Tibial nerve (tissue), 4 donors: ENCODE measurements at regions not wholly inside any gene's neighbourhood (a gene's known extent, or its start where the extent isn't known, plus 50 kb on each side); places are given as distances from the start of the nearest gene placed in this dataset.

ENCODE experiments used
- DNase-seq, 2 donors: peaks; one replicate each; pipeline ENCODE4 v3.0.0-alpha.2; 2019; ENCODE audit warnings: low spot score in 2 of 2
- H3K27ac ChIP-seq, 4 donors: fragments of 200-600 bp; sonication (generic) in 3 of 4; one replicate each; pipeline ENCODE4 v1.5.1; 2017 to 2019; ENCODE audit warnings: mild to moderate bottlenecking in 1 of 4
- H3K27me3 ChIP-seq, 2 donors: fragments of 200-600 bp; sonication (generic) in 1 of 2; one replicate each; pipeline versions ENCODE4 v1.5.1 to v1.6.0; 2017 to 2019
- H3K36me3 ChIP-seq, 3 donors: fragments of 200-600 bp; sonication (generic); one replicate each; pipeline ENCODE4 v1.5.1; 2018 to 2019
- H3K4me1 ChIP-seq, 4 donors: fragments of 200-600 bp; sonication (generic) in 3 of 4; one replicate each; pipeline ENCODE4 v1.5.1; 2017 to 2019
- H3K4me3 ChIP-seq, 4 donors: fragments of 200-600 bp; sonication (generic) in 3 of 4; one replicate each; pipeline ENCODE4 v1.5.1; 2017 to 2019; ENCODE audit warnings: mild to moderate bottlenecking in 1 of 4, moderate library complexity in 1 of 4
- H3K9me3 ChIP-seq, 4 donors: fragments of 200-600 bp; sonication (generic) in 3 of 4; one replicate each; pipeline ENCODE4 v1.5.1; 2017 to 2019
- EP300 ChIP-seq, 2 donors: sonication (generic); formaldehyde crosslinking; IDR thresholded peaks; one replicate each; pipeline ENCODE4 v1.6.1; 2017; ENCODE audit warnings: antibody characterized with exemption in 2 of 2, mild to moderate bottlenecking in 1 of 2
- POLR2A ChIP-seq, 2 donors: fragments of 450-650 bp; IDR thresholded peaks; one replicate each; pipeline ENCODE4 v1.6.1; 2017; ENCODE audit warnings: antibody characterized with exemption in 2 of 2, mild to moderate bottlenecking in 2 of 2, moderate library complexity in 2 of 2
- WGBS, 2 donors: methylation state at CpG; one replicate each; pipeline ENCODE4 v1.1.5; 2018; 5-methylcytosine and 5-hydroxymethylcytosine counted together
- TF ChIP-seq, protein P1 (sequence below), 5 experiments: fragments of 200-600 bp in 3 of 5; fragments of 450-650 bp in 2 of 5; sonication (generic) in 3 of 5; IDR thresholded peaks; one replicate each; pipeline ENCODE4 v1.5.1; 2016 to 2019; ENCODE audit warnings: antibody characterized with exemption in 5 of 5, mild to moderate bottlenecking in 3 of 5, moderate library complexity in 2 of 5

DNA sequence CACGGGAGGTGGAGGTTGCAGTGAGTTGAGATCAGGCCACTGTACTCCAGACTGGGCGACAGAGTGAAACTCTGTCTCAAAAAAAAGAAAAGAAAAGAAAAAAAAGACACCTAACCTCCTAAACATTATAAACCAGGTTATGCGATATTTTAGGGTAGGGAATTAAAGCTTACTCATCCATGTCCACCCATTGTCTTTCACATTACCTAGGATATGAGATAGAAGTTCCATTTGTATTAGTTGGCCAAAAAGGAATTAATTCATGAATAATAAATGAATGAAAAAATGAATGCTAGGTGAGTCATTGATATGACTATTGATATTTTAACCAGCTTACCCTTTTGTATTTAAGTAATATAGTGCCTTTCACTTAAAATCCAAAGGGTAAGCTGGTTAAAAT lies 132.9 kb downstream of the FAM161A start:
- WGBS, 2 donors = 89 to 90% methylated on average over 3 of the region's 3 CpGs
- no peak overlapping the region for H3K27ac ChIP-seq

DNA sequence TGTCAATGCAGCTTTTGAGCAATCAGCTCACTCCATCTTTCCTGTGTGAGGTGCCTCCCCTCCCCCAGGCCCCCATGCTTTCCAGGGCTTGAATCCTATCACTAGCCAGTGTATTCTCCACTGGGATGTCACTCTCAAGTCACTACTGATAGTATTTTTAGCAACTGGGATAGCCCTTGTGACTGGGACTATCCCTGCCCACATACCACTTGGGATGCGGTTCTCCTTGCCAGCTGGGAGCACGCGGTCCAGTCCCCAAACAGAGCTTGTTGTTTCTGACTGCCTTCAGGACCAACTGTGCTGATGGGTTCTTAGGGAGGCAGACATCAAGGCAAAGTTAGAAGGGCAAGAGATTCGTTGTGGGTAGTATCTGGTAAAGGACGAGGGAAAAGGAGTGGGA lies 134.9 kb downstream of the FAM161A start:
- Histone ChIP-seq H3K27me3 (no peaks in the 10 kb centered on the region), H3K27ac (no peak overlapping the region), H3K36me3 (no peaks in the 10 kb centered on the region), H3K9me3 (no peaks in the 10 kb centered on the region), H3K4me3 (no peak overlapping the region), H3K4me1 (no peaks in the 10 kb centered on the region)
- DNase-seq = no peak
- no peak for TF ChIP-seq EP300 (IDR thresholded peaks at IDR 0.05)
- 84 to 88% methylated on average over 5 of the region's 5 CpGs for WGBS, 2 donors

More for the DNA sequence above, 132.9 kb downstream of the FAM161A start:
- H3K4me3 ChIP-seq = no peak overlapping the region
- no peaks in the 10 kb centered on the region for H3K36me3 ChIP-seq
- no peak for DNase-seq
- H3K4me1 ChIP-seq = no peaks in the 10 kb centered on the region
- TF ChIP-seq, protein P1, sequence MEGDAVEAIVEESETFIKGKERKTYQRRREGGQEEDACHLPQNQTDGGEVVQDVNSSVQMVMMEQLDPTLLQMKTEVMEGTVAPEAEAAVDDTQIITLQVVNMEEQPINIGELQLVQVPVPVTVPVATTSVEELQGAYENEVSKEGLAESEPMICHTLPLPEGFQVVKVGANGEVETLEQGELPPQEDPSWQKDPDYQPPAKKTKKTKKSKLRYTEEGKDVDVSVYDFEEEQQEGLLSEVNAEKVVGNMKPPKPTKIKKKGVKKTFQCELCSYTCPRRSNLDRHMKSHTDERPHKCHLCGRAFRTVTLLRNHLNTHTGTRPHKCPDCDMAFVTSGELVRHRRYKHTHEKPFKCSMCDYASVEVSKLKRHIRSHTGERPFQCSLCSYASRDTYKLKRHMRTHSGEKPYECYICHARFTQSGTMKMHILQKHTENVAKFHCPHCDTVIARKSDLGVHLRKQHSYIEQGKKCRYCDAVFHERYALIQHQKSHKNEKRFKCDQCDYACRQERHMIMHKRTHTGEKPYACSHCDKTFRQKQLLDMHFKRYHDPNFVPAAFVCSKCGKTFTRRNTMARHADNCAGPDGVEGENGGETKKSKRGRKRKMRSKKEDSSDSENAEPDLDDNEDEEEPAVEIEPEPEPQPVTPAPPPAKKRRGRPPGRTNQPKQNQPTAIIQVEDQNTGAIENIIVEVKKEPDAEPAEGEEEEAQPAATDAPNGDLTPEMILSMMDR (IDR thresholded peaks at IDR 0.05) = no peak
- no peak for TF ChIP-seq POLR2A (IDR thresholded peaks at IDR 0.05)
- TF ChIP-seq EP300 (IDR thresholded peaks at IDR 0.05) = no peak
- no peaks in the 10 kb centered on the region for H3K9me3 ChIP-seq
- no peaks in the 10 kb centered on the region for H3K27me3 ChIP-seq

DNA sequence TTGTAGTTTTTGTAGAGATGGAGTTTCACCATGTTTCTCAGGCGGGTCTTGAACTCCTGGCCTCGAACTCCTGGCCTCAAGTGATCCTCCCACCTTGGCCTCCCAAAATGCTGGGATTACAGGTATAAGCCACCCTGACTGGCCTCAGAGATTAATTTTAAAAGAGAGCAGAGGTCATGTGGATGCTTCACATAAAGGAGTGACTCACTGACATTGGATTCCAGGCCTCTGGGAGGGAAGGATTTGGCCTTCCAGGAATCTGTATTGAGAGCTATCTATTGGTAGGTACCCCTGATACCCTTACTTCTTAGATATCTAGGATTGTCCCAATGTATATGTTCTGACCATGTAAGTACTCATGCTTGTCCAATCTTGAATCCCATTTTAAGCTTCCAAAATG lies 138.4 kb downstream of the FAM161A start:
- Histone ChIP-seq H3K4me1 (no peaks in the 10 kb centered on the region), H3K9me3 (no peaks in the 10 kb centered on the region), H3K36me3 (no peaks in the 10 kb centered on the region), H3K27me3 (no peaks in the 10 kb centered on the region), H3K4me3 (no peak overlapping the region), H3K27ac (no peak overlapping the region)
- WGBS, 2 donors = 90 to 91% methylated on average over 2 of the region's 2 CpGs
- no peak for DNase-seq
- TF ChIP-seq, protein P1 (IDR thresholded peaks at IDR 0.05) = no peak
- TF ChIP-seq EP300 (IDR thresholded peaks at IDR 0.05) (no peak), POLR2A (IDR thresholded peaks at IDR 0.05) (no peak)

GRCh38 chr2:61714210-61714609 lies 139.7 kb downstream of the FAM161A start:
- Histone ChIP-seq H3K27me3 (no peaks in the 10 kb centered on the region), H3K4me1 (no peaks in the 10 kb centered on the region), H3K4me3 (no peak overlapping the region), H3K27ac (no peak overlapping the region), H3K36me3 (no peaks in the 10 kb centered on the region), H3K9me3 (no peaks in the 10 kb centered on the region)
- no peak for DNase-seq
- WGBS, 2 donors = 71 to 77% methylated on average over 5 of the region's 5 CpGs
- no peak for TF ChIP-seq EP300 (IDR thresholded peaks at IDR 0.05)
- TF ChIP-seq POLR2A (IDR thresholded peaks at IDR 0.05) = no peak
- TF ChIP-seq, protein P1 (IDR thresholded peaks at IDR 0.05) = no peak

DNA sequence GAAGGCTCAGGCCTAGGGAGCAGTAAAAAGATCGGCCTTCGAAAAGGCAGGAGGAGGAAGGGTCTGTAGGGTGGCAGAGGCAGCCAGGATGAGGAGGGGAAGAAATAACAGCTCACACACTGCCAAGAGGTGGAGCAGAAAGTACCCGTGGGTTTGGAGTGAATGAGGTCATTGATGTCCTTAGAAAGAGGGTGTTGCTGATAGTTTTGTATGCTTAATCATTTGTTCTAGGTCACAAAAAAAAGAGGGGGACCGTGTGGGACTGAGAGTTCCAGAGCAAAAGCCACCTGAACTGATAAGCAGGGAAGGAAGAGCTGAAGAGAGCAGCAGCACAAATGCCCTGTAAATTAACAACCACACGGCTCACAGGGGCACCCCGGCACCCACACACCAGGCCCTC lies 140.4 kb downstream of the FAM161A start:
- DNase-seq = no peak
- Histone ChIP-seq H3K36me3 (no peaks in the 10 kb centered on the region), H3K4me3 (no peak overlapping the region), H3K27ac (no peak overlapping the region), H3K27me3 (no peaks in the 10 kb centered on the region), H3K4me1 (no peaks in the 10 kb centered on the region), H3K9me3 (no peaks in the 10 kb centered on the region)
- WGBS, 2 donors = 46 to 58% methylated on average over 6 of the region's 6 CpGs
- TF ChIP-seq EP300 (IDR thresholded peaks at IDR 0.05) = no peak
- TF ChIP-seq, protein P1 (IDR thresholded peaks at IDR 0.05) = no peak
- no peak for TF ChIP-seq POLR2A (IDR thresholded peaks at IDR 0.05)

DNA sequence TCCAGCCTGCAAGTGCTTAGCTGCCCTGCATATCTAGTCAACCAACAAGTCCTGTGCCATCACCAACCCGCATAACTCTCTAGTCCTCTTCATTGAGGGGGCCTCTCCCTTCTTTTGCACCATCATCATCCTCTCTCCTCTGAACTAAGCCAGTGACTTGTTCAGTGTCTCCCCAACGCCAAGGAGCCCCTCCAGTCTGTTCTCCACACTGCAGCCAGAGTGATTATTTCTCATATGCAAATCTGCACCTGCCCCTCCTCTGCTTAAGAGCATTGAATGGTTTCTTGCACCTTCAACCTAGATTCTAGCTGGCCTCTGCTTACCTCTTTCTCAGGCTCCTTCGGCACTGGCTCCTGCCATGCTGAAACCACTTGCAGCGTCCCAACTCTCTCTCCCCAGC lies 141.8 kb downstream of the FAM161A start:
- Histone ChIP-seq H3K9me3 (no peaks in the 10 kb centered on the region), H3K27me3 (no peaks in the 10 kb centered on the region), H3K36me3 (no peaks in the 10 kb centered on the region), H3K4me3 (no peak overlapping the region), H3K27ac (no peak overlapping the region), H3K4me1 (no peaks in the 10 kb centered on the region)
- DNase-seq = no peak
- TF ChIP-seq EP300 (IDR thresholded peaks at IDR 0.05) = no peak
- TF ChIP-seq, protein P1 (IDR thresholded peaks at IDR 0.05) = no peak
- no peak for TF ChIP-seq POLR2A (IDR thresholded peaks at IDR 0.05)
- 73 to 85% methylated on average over 4 of the region's 4 CpGs for WGBS, 2 donors
